T-helper 2 cell treated with Interferon-gamma antibody and Interleukin-4, amounts not matched to agents 100 ng/mL and 5 ng/mL, for 36 hours (primary cell): ENCODE measurements at regions not wholly inside any gene's neighbourhood (a gene's known extent, or its start where the extent isn't known, plus 50 kb on each side); places are given as distances from the start of the nearest gene placed in this dataset.
"Not testable (repeated sequence)": the region's sequence is repeated elsewhere in the genome, so short reads cannot be mapped to it uniquely, and the experiment has no call there.

ENCODE experiments used
- intact Hi-C: fragments of 100-400 bp; cut with micrococcal nuclease; formaldehyde crosslinking; loops from one replicate; pipeline ENCODE4 v1.15.1; 2023

DNA sequence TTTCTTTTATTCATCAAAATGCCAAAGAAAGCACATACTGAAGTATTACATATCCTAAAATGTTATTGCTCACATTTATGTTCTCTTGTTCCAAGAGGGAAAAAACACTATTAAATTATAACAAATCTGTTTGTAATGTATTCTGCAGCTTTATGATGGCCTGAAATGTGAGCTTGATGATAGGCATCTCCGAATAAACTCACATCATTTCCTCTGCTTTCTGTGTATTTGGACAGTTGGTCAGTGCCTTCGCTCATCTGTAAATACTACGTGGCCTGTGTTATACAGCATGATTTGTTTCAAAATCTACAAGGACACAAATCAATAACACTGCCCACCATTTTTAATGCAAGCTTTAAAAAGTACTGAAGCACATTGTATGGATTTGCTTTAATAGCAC is 672.8 kb upstream of the SYT4 start:
- intact Hi-C loops = no loop called here

DNA sequence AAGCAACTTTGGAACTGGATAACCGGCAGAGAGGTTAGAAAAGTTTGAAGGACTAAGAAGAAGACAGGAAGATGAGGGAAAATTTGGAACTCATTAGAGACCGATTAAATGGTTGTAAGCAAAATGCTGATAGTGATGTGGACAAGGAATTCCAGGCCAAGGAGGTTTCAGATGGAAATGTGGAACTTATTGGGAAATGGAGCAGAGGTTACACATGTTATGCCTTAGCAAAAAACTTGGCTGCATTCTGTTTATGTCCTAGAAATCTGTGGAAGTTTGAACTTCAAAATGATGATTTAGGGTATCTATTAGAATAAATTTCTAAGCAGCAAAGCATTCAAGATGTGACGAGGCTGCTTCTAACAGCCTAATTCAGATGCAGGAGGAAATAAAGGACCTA is 675.1 kb upstream of the SYT4 start:
- intact Hi-C loops = no loop called here

DNA sequence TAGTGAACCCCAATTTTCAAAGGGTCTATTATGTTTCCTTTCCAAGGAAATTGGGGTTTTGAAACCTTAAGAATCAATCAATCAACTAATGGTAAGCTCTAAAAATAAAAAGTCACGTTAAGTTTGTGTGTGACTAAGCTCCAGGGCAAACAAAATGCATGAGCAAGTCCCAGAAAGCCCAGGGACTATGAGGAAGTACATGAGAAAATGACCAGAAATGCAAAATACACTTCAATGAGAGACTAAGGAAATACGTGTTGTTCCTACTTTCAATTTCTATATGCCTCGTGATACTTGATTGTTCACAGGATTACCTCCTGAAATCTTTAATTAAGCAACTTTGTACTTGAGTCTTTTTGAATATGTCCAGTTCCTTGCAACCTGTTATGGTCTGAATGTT is 684.4 kb upstream of the SYT4 start:
- intact Hi-C loops = no loop called here

GRCh38 chr18:43964666-43965065 is 687.4 kb upstream of the SYT4 start:
- intact Hi-C loops = no loop called here

- intact Hi-C loops = no loop called here
These were observed 688.4 kb upstream of the SYT4 start for GRCh38 chr18:43965691-43966090.

- intact Hi-C loops = no loop called here
These were observed 693.4 kb upstream of the SYT4 start for GRCh38 chr18:43970656-43971055.

GRCh38 chr18:43978174-43978573 is 700.9 kb upstream of the SYT4 start:
- intact Hi-C loops = no loop called here

DNA sequence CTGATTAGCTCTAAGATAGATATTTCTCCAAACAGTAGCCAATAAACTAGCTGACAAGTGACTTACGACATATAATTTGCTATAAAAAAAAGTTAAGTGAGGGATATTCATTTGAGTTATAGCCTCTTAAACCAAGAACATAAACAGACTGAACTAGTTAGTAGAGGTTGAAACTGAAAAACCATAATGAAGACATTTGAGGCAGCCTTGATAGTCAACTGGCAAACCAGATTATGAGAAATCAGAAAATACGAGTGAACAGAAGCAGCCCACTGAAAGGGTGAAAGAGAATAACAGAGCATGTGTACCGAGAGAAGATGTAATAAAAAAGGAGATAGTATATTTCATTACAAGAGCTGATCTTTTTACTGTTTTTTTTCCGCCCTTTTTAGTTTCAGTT is 698.1 kb upstream of the SETBP1 start:
- intact Hi-C loops = no loop called here

DNA sequence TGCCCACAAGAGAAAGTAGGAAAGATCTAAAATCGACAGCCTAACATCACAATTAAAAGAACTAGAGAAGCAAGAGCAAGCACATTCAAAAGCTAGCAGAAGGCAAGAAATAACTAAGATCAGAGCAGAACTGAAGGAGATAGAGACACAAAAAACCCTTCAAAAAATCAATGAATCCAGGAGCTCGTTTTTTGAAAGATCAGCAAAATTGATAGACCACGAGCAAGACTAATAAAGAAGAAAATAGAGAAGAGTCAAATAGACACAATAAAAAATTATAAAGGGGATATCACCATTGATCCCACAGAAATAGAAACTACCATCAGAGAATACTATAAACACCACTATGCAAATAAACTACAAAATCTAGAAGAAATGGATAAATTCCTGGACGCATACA is 693.6 kb upstream of the SETBP1 start:
- intact Hi-C loops = not testable (repeated sequence)

- intact Hi-C loops = no loop called here
These were observed 687.9 kb upstream of the SETBP1 start for GRCh38 chr18:43992741-43993140.

- intact Hi-C loops = no loop called here
These were observed 686.3 kb upstream of the SETBP1 start for GRCh38 chr18:43994381-43994780.

GRCh38 chr18:44013871-44014270 is 666.8 kb upstream of the SETBP1 start:
- intact Hi-C loops = no loop called here

DNA sequence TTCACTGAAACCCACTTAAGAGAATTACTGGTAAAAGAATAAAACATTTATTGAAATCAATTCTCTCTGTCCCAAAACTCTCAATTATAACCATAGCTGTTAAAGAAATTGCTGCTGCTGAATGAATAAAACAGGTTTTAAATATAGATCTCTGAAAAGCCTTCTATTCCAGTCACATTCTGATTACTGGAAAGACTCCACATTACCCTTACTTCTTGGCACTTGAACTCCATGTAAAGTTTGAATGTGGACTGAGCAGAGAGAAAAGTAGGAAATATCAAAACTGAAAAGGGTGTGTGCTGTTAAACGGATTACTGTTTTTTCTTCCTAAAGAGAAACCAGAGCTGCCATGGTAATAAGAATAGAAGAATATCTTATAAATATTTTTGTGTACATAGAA is 655.3 kb upstream of the SETBP1 start:
- intact Hi-C loops = no loop called here

GRCh38 chr18:44028109-44028508 is 652.6 kb upstream of the SETBP1 start:
- intact Hi-C loops = no loop called here

- intact Hi-C loops = no loop called here
These were observed 649.6 kb upstream of the SETBP1 start for GRCh38 chr18:44031063-44031462.

DNA sequence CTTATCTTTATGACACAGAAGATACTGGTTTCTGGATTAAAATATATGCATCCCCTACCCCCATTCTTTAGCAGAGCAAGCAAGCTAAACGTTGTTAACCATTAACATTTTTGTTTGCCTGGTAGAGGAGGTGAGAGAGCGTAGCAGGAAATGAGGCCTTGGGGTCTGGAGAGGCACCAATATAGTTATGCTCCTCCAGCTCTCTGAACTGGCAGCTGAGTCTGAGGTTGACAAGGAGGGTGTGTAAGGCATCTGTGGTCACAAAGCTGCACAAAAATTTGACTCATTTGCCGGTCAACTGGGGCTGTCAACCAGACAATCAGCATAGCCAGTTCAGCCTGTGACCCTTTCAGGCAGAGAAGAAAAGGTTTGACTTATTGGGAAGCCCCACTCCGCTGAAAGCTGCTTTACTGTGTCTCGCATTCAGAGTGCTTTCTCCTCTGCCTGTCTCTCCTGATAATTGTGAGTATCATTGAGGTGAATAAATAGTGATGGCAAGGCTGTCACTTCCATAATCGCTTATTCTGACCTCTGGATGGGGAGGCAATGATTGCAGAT is 647.5 kb upstream of the SETBP1 start:
- intact Hi-C loops = no loop called here

DNA sequence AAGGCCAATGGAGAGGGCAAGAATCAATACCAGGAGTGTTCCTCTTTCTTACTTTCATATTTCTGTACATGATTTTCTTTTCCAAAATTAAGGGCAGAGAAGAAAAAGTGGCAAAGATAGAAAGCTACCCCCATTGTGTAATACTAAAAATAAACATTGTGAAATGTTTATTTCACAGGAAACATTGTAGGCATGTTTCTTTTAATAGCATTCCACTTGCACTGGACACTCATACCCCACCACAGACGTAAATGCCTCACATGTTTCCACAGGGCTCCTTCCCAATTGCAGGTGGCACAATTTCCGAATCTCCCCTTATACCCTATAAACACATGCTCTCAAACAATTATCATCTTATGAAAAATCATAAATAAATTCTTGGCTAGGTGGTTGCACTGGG is 645.1 kb upstream of the SETBP1 start:
- intact Hi-C loops = no loop called here

GRCh38 chr18:44036501-44036900 is 644.2 kb upstream of the SETBP1 start:
- intact Hi-C loops = no loop called here

DNA sequence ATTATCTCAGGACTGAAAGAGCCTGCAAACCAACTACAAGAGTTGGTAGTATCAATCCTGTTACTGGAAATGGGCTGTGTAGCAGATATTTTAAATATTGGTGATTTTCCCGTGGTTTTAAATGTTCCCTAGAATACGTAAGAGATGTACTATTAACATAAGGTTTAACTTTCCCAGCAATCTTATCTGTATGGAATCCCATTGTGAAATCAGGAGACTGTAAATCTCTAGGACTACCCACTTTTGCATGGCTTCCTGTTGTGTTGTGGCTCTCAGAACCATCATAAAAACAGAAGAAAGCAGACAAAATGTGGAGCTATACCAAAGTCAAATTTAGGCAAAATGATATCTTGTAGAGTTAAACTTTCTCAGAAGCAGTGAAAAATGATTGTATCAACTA is 641.5 kb upstream of the SETBP1 start:
- intact Hi-C loops = no loop called here

- intact Hi-C loops = no loop called here
These were observed 640.9 kb upstream of the SETBP1 start for GRCh38 chr18:44039826-44040225.

- intact Hi-C loops = no loop called here
These were observed 639.1 kb upstream of the SETBP1 start for GRCh38 chr18:44041553-44041952.

DNA sequence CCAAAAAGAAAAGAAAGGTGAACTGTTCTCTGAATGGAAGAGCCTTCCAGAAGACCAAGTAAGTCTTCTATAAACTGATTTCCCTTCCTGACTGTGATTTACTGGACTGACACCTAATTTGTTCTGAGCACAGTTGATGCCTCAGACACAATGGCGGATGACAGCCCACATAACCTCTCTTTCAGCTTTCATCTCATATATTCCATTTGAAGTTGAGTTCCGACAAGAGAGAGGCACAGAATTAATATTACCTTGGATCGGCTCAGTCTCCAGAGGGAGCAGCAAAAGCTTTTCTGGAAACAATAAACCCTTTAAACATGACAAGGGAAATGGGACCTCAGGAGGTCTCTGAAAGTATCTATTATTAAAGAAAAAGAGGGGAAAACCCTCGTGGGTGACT is 638.7 kb upstream of the SETBP1 start:
- intact Hi-C loops = no loop called here

DNA sequence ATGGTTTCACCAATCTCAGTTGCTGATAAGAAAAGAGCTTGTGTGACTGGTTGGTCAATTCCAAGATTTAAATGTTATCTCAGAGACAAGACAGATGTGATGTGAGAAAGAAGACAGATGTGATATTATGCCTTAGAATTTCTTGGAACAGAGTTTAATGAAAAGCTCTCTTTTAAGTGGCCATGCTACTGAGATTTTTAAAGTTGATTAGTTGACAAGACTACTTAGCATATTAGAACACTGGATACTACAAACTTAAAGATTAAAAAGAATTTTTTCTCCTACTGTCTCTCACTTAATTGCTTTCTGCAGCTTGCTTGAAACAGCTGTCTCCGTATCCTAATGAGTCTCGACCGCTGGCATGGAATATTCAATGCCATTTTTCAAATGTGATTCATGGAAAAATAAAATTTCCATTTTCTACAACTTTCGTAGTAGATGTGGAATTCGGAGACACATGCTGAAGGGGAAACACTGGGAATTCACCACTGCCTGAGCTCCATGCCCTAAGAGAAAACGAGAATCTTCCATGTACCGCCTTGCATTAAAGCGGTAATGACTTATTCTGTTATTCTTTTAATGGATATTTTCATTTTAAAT is 634.2 kb upstream of the SETBP1 start:
- intact Hi-C loops = no loop called here

- intact Hi-C loops = no loop called here
These were observed 633.1 kb upstream of the SETBP1 start for GRCh38 chr18:44047585-44047984.
